G401 (cell line): ENCODE measurements at regions not wholly inside any gene's neighbourhood (a gene's known extent, or its start where the extent isn't known, plus 50 kb on each side); places are given as distances from the start of the nearest gene placed in this dataset.

Source experiments
- DNase-seq: peaks from one replicate; pipeline ENCODE4 v3.0.0-alpha.2; 2015; ENCODE audit warnings: low spot score
- in situ Hi-C: cut with HindIII; loops from 2 replicates; pipeline ENCODE4 v1.10.0; 2016; ENCODE audit warnings: low sequenced_read_pairs, mixed read lengths

DNA sequence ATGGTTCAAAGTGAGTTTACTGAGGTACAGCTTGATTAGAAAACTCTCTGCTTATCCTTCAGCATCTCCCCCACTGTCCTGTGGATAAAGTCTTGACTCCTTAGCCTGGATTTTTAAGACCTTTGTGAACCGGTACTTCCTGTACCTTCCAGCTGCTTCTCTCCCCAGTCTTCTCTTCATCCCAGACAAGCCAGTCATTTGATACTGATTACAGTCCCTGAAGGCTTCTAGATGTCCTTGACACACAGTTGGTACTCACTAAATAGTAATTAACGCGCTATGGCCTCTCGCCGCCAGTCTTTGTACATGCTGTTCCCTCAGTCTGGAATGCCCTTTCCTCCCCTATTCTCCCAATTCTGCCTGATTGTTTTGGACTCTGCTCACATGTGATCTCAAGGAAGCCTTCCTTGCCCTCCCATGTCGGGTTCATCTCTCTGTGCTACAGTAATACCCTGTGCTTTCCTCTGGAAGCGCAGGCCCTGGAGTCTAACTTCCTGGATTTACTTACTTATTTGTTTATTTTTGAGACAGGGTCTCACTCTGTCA is 50.6 kb upstream of the PTGR2 start:
- DNase-seq, result no peak
- in situ Hi-C loops, result no loop called here

DNA sequence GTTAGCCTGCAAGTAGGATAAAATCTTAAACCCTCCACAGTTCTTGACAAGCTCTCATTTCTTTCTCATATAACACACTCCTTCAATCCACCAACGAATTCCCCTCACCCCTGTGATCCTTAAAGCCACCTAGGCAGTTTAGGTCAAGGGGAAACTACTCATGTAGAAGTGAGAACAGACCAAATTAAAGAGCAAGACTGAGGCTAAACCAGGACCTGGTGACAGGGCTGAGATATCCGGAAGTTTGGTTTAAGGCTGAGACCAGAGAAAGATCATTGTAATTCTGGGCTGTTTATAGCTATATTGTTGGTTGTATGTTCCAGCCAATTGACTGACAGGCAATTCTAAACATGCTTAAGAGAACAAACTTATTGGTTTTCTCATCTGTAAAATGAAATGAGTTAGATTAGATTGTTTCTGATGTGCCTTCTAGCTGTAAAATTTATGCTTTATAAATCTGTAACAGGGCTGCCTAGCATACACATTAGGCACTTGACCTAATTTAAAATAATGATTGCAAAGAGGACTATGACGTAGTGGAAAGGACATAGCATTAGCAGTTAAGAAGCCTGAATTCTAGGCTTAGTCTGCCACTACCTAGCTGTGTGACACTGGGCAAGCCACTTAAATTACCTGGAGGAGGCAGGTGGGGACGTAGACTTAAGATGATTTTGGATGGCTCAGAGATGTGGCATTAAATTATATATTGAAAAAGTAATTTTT is 53.9 kb upstream of the PTGR2 start:
- in situ Hi-C loops, result no loop called here
- no peak for DNase-seq

DNA sequence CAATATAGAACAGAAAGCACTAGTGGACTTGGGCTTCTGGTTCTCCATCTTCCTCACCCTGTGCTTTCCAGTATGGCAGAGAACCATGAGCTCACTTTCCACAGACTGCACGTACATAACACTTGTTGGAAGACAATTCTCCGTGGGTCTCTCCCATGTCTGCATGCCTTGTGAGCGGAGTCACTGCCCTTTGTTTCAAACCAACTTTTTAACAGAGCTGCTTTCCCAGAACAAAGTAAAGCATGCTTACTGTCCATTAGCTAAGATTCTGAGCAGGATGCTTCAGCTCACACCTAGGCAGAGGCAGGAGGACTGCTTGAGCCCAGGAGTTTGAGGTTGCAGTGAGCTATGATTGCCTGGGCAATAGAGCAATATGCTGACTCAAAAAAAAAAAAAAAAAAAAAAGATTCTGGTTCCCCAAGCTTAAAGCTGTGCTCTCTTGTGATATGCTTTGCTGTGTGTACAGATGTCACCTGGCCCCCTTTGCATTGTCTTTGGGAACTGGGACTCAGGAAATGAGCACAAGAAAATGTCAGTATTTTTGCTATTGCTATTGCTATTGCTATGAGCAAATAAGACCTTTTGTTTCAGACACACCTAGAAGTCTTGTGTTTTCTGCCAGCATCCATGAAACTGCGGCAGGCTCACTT is 54.6 kb upstream of the PTGR2 start:
- in situ Hi-C loops, result no loop called here
- DNase-seq, result no peak

DNA sequence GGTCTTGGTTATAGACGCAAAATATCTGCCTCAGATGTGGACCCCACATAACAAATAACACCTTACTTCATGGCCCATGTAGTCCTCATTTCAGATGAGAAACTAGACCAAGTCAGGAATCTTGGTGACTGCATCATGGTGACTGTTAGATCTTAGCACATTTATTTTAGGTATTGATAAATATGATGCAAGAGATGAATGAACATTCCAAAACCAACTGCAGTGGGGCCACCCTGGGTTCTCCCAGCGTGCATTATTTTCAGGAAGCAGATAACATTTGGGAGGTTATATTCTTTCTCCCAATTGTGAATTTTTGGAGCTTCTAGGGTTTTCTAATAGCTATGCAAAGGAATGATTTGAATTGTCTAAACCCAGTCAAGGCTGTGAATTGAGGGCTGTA is 55.2 kb upstream of the PTGR2 start:
- in situ Hi-C loops, result no loop called here
- DNase-seq, result no peak

DNA sequence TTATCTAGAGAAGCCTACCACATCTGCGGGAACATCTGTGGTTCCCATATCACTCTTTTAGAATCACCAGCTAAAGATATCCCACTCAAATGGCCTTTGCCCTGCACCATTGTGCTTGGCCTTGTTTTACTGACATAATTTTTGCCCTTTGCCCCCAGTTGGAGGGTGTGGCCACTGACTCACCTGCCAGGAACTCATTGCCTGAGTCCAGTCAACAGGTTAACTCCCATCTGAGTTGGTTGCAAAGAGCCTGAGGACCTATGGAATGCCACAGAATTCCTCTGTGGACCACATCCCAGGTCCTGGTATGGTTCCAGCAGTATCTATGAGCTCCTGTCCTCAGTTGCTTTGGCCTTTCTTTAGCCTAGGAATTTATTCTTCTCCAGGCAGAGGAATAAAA is 55.7 kb upstream of the PTGR2 start:
- in situ Hi-C loops, result no loop called here
- no peak for DNase-seq

DNA sequence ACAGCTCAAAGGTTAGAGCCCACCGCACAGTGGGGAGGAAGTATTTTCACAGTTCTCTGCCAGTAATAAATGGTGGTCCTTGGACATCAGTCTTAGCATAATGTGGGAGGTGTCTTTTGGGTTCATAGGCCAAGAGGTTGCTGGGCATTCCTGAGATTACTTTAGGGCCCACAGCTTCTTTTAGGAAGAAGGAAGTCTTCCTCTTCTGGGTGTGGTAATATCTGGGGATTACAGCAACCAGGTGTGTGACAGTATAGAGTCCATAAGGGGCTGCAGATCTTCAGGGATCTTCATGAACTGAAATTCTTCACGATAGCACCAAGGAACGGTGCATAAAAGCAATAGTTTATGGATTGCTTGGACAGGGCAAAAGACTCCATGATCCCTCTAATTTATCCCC is 56.2 kb upstream of the PTGR2 start:
- in situ Hi-C loops, result no loop called here
- DNase-seq, result no peak

DNA sequence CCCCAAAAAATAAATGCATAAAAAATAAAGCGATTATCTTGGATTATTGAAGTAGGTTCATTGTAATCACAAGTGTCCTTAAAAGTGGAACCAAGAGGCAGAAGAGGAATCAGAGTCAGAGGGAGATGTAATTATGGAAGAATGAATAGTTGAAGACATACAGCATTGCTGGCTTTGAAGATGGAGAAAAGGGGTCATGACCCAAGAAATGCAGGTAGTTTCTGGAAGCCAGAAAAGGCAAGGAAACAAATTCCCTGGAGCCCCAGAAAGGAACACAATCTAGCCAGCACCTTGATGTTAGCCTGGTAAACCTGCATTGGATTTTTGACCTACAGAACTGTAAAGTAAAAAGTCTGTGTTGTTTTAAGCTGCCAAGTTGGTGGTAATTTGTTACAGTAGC is 57.5 kb upstream of the PTGR2 start:
- in situ Hi-C loops, result no loop called here
- DNase-seq, result no peak

DNA sequence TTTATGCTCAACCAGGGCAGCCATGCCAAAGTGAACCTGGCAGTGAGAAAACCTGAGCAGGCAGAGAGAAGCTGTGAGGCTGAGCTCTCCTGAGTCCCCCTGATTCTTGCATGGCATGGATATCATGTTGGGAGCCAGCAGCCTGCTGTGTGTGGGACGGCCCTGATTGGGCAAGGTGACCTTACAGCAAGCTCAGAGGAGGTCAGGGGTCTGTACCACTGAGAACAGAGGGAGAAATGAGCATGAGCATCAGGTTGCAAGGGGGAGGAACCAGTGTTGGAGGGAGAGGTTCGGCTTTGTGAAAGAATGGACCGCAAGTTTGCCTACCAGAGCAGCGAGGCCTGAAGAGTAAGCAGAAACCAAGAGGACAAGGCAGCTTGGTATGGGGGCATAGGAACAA is 59.1 kb upstream of the PTGR2 start:
- in situ Hi-C loops, result no loop called here
- no peak for DNase-seq

DNA sequence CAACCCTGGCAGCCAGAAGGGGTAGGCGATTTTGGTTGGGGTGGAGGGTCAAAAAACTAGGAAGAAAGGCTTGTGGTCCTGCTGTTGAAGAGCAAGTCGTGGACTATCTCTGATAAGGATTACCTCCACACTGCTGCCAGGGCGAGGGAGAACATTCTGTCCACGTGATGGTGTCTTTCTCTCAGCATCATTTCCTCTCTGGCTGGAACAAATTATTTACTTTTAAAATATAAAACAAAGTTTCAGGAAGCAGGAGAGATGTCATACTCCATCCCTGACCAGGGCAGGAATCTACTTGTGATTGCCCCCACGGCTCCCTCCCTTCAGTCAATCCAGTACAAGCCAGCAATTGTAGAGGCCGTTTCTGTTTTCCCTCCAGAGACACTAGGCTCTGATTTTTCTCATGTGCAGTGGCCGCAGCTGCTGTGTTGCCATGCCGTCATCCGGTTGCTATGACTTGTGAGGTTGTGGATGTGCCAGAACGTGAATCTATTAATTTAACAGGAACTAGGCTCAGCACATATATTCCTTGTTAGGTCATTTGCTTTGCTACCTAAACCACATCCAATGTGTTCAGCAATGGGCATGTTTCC is 61.5 kb upstream of the PTGR2 start:
- in situ Hi-C loops, result no loop called here
- DNase-seq, result peak; percentile 28

DNA sequence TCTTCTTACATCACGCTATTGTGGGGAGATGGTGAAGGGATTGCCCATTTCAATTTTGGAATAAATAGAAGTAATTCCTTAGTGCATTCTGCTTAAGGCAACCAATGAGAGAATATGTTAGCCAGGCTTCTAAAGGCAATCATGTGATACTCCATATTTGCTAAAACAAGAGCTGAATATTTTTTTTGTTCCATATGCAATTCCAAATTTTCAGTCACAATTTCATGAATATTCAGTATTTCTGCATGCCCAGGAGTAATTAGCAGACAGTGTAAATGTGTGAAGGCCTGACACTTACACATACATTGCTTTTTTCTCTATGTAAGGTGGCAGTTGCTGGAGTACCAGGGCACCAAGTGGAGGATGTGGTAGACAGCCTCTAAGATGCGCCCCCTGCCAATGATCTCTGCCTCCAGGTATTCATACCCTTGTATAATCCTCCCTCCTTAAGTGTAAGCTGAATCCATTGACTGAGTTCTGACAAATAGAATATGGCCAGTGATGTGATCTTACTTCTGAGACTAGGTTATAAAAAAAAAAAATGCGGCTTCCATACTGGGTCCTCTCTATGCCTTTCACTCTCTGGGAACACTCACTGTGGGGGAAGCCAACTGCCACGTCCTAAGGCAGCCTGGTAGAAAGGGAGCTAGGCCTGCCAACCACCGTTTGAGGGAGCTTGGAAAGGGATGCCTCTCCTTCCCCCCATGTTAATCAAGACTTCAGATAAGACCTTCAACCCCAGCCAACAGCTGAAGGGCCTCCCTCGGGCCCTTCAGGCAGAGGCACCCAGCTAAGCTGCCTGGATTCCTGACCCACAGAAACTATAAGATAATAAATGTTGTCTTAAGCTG is 62.7 kb upstream of the PTGR2 start:
- no peak for DNase-seq
- in situ Hi-C loops, result no loop called here

DNA sequence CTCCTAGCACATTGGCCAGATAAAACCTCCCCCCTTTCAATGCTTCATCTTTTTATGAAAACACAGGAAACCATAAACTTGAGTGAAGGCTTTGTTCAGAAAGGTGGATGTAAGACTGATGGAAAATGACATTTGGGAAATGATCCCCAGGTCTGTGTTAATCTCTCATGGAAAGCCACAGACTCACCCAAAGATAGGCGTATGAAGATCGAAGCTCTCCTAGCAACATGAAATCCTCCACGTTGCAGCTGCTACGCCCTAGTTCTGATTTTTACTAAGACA is 63.4 kb upstream of the PTGR2 start:
- no peak for DNase-seq

DNA sequence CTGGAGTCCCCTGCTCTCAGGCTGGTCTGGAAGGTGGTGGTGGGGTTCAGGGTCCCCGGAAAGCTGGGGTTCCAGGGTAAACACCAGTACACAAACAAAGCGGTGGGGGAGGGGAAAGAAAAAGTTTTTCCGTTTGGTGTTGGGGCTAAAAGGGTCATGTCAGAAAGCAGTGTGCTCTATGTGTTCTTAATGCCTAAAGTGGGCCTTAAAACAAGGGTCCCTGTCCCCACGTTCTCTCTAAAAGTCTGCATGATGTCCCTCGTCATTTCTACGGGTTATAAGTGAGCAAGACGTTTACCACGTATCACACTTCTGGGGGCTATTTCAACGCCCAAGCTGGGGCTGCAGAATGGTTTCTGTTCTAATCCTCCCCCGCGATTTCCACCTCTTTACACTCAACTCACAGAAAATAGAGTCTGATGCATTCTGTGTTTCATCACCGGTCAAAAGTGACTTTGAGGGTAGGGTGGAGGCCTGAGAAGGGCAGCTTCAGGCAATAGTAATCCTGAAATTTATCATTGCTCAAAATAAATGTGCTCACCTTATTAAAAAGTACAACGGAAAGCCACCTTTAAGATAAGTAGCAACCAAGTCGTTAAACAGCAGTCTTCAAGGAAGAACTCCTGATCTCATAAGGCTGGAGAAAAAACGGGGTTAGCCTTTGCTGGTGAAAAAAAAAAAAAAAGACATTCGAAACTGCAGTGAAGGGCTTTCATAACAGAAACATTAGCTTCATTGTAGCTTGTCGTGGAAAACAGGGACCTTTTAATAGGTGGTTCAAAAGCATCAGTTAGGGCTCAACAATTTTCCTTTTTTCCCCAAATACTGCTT is 63.9 kb upstream of the PTGR2 start:
- in situ Hi-C loops, result no loop called here
- peak; percentile 43 for DNase-seq

More for the DNA sequence above, 63.4 kb upstream of the PTGR2 start:
- in situ Hi-C loops, result no loop called here

DNA sequence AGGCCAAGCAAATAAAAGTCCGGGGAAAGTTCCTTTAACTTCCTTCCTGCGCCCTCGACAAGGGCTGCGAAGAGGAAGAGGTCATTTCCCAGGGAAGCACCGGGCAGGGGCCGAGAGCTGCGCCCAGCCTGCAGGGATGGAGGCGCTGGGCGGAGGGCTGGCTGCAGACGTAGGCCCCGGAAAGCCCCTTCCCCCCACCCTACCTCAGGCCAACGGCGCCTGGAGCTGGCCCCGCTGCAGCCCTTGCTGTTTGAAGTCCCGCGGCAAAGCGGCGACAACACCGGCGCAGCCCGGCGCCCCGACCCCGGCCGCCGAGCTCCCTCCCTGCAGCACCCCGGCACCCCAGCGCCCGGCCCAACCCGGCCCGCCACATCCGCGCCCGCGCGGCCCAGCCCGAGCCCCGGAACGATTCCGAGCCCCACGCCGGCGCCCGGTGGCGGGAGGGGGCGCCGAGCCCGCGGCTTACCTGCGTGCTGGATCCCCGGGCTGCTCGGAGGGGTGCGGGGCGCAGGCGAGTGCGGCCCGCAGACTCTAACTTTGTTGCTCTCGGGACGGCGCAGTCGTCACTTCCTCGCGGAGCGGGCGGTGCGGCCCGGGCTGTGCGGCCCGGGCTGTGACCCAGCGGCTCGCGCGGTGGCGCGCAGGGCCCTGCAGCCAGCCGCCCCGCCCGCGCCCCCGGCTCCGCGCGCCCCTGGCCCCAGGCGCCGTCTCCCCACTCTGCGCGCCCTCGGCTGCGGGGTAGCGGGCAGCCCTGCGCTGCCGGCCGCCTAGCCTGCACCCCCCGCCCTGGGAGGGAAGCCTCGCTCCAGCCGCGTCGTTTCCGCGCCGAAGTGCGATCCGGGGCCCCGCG is 64.8 kb upstream of the PTGR2 start:
- DNase-seq, result peak; percentile 49

DNA sequence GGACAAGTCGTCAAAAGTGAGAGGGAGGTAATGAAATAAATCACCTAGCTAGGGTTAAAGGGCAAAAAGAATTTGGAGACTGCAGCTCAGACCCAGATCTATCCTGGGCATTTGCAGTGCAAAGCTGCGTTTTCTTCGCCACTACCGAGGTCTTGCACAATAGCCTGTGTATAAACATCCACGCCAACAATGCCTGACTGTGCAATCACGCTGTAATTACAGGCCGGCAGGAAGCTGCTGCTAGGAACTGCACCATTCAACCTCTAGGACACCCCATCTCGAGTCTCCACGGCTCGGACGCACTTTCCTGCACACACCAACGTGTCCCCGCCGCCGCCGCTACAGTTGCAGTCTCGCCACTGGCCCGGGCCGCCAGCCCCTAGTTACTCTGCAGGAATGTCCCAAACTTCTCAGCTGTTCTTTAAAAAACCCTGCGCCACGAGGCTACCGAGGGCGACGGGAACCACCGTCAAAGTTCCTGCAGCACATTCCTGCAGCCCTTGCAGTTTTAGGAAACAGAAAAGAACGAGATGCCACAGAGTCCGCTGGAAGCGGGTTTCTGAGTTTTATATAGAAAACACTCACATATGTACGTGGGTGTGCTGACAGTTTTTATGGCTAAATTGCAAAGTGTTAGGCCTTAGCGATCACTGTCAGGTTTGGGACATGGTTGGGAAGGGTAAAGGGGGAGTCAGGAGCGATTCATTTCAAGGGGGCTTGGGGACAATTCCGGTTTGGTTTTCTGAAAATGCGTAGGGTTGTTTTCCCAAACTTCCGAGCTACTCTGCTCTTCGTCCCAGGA is 65.6 kb upstream of the PTGR2 start:
- in situ Hi-C loops, result no loop called here
- peak; percentile 64 for DNase-seq

More for the DNA sequence above, 64.8 kb upstream of the PTGR2 start:
- in situ Hi-C loops, result no loop called here

DNA sequence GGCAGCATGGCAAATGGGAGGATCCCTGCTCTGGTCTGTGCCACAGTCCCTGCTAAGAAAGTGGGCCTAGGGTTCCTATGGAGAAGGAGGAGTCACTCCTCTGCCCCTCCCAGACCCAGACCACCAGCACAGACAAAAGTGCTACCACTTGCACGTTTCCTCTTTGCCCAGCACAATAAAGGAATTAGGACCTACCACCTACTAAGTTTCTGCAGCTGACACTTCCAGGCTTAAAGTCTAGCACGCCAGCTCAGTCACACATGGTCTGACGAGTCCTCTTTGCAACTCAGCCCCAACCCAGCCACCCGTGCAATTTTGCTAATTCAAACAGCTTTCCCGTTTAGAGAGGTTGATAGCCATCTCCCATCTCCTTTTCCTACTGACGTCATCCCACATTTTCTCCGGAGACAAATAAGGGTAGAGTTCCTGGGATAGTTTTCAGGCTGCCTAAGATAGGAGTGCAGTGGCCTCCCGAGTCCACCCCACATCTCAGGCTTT is 66.2 kb upstream of the PTGR2 start:
- in situ Hi-C loops, result no loop called here
- no peak for DNase-seq

DNA sequence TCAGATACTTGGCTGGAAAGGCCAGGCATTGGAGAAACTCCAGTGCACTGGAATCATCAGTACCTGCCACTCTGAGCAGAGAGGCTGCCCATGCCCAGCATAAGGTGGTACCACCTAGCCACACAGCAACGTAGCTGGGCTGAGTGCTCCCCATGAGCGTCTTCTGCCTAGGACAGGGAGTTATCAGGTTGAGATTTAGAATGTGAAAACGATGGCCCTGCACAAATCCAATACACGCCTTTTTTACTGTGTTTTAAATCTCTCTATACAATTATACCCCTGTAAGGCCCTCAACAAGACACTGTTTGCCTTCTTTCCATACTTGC is 66.7 kb upstream of the PTGR2 start:
- in situ Hi-C loops, result no loop called here
- DNase-seq, result no peak

DNA sequence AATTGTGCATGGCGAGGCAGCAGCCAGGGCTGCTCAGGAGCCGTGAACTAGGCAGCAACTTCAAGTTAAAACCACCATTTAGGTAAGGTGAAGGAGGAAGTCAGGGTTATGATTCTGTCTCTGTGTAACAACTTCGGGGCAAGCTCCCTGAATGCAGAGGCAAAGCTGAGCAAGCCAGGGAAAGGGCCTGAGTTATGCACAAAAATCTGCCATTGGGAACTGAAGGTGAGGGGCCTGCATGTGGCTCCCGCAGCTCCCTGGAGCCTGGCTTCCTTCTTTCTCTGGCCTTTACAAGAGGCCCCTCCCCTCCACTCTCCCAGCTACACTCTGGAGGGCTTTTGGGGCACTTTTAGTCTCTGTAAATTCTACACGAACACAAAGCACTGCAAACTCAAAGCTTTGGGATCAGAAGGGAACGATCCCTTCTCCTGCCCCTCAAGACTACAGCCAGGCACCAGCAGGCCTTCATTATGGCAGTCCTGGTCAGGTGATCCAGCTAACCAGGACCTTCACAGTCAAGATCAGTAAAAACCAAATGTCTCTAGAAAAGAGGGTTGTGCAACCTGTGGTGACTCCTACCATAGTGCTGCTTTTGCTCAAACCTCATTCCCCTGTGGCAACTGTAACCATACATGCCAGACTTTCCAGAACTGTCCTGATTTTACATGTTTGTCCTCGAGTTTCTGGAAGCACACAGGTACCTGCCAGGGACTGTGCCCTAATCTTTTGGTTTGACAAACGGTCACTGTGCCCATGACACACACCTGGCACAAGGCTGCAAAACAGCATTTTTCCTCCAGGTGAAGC is 67.2 kb upstream of the PTGR2 start:
- DNase-seq, result no peak
- in situ Hi-C loops, result no loop called here
